Smooth muscle cell (in vitro differentiated cells): ENCODE measurements at regions not wholly inside any gene's neighbourhood (a gene's known extent, or its start where the extent isn't known, plus 50 kb on each side); places are given as distances from the start of the nearest gene placed in this dataset.

Experiments
- DNase-seq: peaks from one replicate; lab custom pipeline; 2025; ENCODE audit not compliant: unreplicated experiment; lab: John Stamatoyannopoulos, UW
- H2AFZ ChIP-seq: fragments of 200-600 bp; sonication (generic); 2 replicates; pipeline ENCODE4 v1.6.0; 2016; ENCODE audit warnings: antibody characterized with exemption, low read depth, mild to moderate bottlenecking
- H3F3A ChIP-seq: fragments of 200-600 bp; sonication (generic); 2 replicates; pipeline ENCODE4 v1.6.0; 2017; ENCODE audit warnings: antibody characterized with exemption, low read depth
- H3K27ac ChIP-seq: fragments of 200-600 bp; sonication (generic); 2 replicates; pipeline ENCODE4 v1.5.1; 2016; ENCODE audit warnings: low read depth, mild to moderate bottlenecking
- H3K27me3 ChIP-seq: fragments of 200-600 bp; sonication (generic); 2 replicates; pipeline ENCODE4 v1.6.1; 2016; ENCODE audit warnings: low read depth, mild to moderate bottlenecking
- H3K36me3 ChIP-seq: fragments of 200-600 bp; sonication (generic); 2 replicates; pipeline ENCODE4 v1.5.1; 2016; ENCODE audit warnings: low read depth
- H3K4me1 ChIP-seq: fragments of 200-600 bp; sonication (generic); 2 replicates; pipeline ENCODE4 v1.5.1; 2016; ENCODE audit warnings: low read depth
- H3K4me2 ChIP-seq: fragments of 200-600 bp; sonication (generic); 2 replicates; pipeline ENCODE4 v1.6.0; 2016; ENCODE audit warnings: mild to moderate bottlenecking
- H3K4me3 ChIP-seq: fragments of 200-600 bp; sonication (generic); 2 replicates; pipeline ENCODE4 v1.5.1; 2016; ENCODE audit warnings: mild to moderate bottlenecking
- H3K79me2 ChIP-seq: fragments of 200-600 bp; sonication (generic); 2 replicates; pipeline ENCODE4 v1.6.0; 2016; ENCODE audit warnings: low read depth, mild to moderate bottlenecking
- H3K9ac ChIP-seq: fragments of 200-600 bp; sonication (generic); 2 replicates; pipeline ENCODE4 v1.6.0; 2016; ENCODE audit warnings: low read depth
- H3K9me3 ChIP-seq: fragments of 200-600 bp; sonication (generic); replicated peaks from 2 replicates; pipeline ENCODE4 v1.5.1; 2016; ENCODE audit warnings: low read depth
- H4K20me1 ChIP-seq: fragments of 200-600 bp; sonication (generic); 2 replicates; pipeline ENCODE4 v1.6.0; 2016; ENCODE audit warnings: low read depth
- CTCF ChIP-seq: fragments of 200-600 bp; sonication (generic); IDR thresholded peaks from 2 replicates; pipeline ENCODE4 v1.5.1; 2017; ENCODE audit warnings: borderline replicate concordance, mild to moderate bottlenecking, antibody characterized with exemption; ENCODE audit not compliant: insufficient read depth, poor library complexity, severe bottlenecking
- WGBS: methylation state at CpG from one replicate; pipeline ENCODE4 v1.1.7; 2016; ENCODE audit warnings: low lambda C conversion rate; 5-methylcytosine and 5-hydroxymethylcytosine counted together

GRCh38 chr4:134911941-134912340 is 710.4 kb upstream of the PABPC4L start:
- H3K9ac ChIP-seq, result no peak overlapping the region
- H3K9me3 ChIP-seq, result no peaks in the 10 kb centered on the region
- no peak for TF ChIP-seq CTCF
- no peaks in the 10 kb centered on the region for H3K4me1 ChIP-seq
- H3K27ac ChIP-seq, result no peak overlapping the region
- H2AFZ ChIP-seq, result peak overlapping the region; percentile 26
- WGBS, result 39% methylated on average over 2 of the region's 2 CpGs
- no peaks in the 10 kb centered on the region for H4K20me1 ChIP-seq
- H3F3A ChIP-seq, result no peaks in the 10 kb centered on the region
- no peaks in the 10 kb centered on the region for H3K27me3 ChIP-seq
- no peak overlapping the region for H3K4me3 ChIP-seq
- no peaks in the 10 kb centered on the region for H3K79me2 ChIP-seq
- no peak for DNase-seq
- H3K4me2 ChIP-seq, result no peak overlapping the region
- no peaks in the 10 kb centered on the region for H3K36me3 ChIP-seq

GRCh38 chr4:134906404-134907023 is 704.9 kb upstream of the PABPC4L start:
- Histone ChIP-seq H3K36me3 (no peaks in the 10 kb centered on the region), H3K27ac (no peak overlapping the region), H3K9me3 (no peaks in the 10 kb centered on the region), H3K4me2 (no peak overlapping the region), H3K27me3 (no peaks in the 10 kb centered on the region), H3K4me1 (no peaks in the 10 kb centered on the region), H3K4me3 (no peak overlapping the region), H2AFZ (peak overlapping the region; percentile 81), H3K79me2 (no peaks in the 10 kb centered on the region), H3F3A (no peaks in the 10 kb centered on the region), H4K20me1 (no peaks in the 10 kb centered on the region), H3K9ac (no peak overlapping the region)
- peak; percentile 61 for TF ChIP-seq CTCF
- no peak for DNase-seq
- WGBS, result 53% methylated on average over 2 of the region's 2 CpGs

GRCh38 chr4:134905061-134905460 is 703.5 kb upstream of the PABPC4L start:
- WGBS, result 89% methylated on average over 1 of the region's 1 CpG
- Histone ChIP-seq H3K9ac (no peak overlapping the region), H3K9me3 (no peaks in the 10 kb centered on the region), H2AFZ (no peak overlapping the region), H4K20me1 (no peaks in the 10 kb centered on the region), H3K36me3 (no peaks in the 10 kb centered on the region), H3K4me2 (no peak overlapping the region), H3F3A (no peaks in the 10 kb centered on the region), H3K4me1 (no peaks in the 10 kb centered on the region), H3K27ac (no peak overlapping the region), H3K4me3 (no peak overlapping the region), H3K27me3 (no peaks in the 10 kb centered on the region), H3K79me2 (no peaks in the 10 kb centered on the region)
- DNase-seq, result no peak
- TF ChIP-seq CTCF, result no peak

GRCh38 chr4:134888156-134888555 is 686.6 kb upstream of the PABPC4L start:
- WGBS, result 81% methylated on average over 2 of the region's 2 CpGs
- H3K9ac ChIP-seq, result no peak overlapping the region
- DNase-seq, result no peak
- no peak overlapping the region for H3K4me3 ChIP-seq
- H3K9me3 ChIP-seq, result no peaks in the 10 kb centered on the region
- H4K20me1 ChIP-seq, result no peaks in the 10 kb centered on the region
- no peaks in the 10 kb centered on the region for H3K27me3 ChIP-seq
- H3K79me2 ChIP-seq, result no peaks in the 10 kb centered on the region
- no peak overlapping the region for H3K27ac ChIP-seq
- H3K4me2 ChIP-seq, result no peak overlapping the region
- peak overlapping the region; percentile 55 for H2AFZ ChIP-seq
- no peaks in the 10 kb centered on the region for H3K36me3 ChIP-seq
- no peaks in the 10 kb centered on the region for H3F3A ChIP-seq
- TF ChIP-seq CTCF, result no peak
- no peaks in the 10 kb centered on the region for H3K4me1 ChIP-seq
